ENCODE measurements at regions not wholly inside any gene's neighbourhood (a gene's known extent, or its start where the extent isn't known, plus 50 kb on each side); places are given as distances from the start of the nearest gene placed in this dataset.

DNA sequence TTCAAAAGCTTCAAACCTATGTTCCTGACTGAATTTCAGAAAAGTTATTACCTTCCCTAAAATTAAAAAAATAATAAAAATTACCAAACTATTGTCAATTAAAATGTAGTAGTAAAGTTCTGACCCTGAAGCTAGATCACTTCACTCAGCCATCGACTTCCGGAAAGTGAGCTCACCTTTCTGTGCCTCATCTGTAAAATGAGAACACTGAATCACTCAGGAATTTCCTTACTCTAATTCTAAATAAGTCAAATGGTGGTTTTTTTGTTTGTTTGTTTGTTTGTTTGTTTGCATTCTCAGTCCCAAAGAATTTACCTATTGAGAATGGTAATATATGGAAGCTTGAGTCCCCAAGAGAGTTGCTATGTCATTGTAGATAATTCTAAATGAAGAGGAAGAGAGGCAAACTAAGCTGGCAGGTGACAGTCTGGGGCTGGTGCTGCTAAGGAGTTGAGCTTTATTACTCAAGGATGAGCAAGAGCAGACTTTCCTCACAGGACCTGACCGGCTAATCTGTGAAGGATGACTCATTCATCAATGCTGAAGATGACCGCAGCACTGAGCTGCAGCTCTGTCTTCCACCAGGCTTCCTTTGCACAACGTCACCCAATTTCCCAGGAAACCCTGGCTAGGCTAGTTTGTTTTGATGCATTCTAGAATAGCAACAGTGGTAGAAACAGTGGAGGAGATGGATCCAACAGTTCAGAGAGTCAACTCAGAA is 248.8 kb downstream of the RAB38 start:
- TF ChIP-seq, protein P1, sequence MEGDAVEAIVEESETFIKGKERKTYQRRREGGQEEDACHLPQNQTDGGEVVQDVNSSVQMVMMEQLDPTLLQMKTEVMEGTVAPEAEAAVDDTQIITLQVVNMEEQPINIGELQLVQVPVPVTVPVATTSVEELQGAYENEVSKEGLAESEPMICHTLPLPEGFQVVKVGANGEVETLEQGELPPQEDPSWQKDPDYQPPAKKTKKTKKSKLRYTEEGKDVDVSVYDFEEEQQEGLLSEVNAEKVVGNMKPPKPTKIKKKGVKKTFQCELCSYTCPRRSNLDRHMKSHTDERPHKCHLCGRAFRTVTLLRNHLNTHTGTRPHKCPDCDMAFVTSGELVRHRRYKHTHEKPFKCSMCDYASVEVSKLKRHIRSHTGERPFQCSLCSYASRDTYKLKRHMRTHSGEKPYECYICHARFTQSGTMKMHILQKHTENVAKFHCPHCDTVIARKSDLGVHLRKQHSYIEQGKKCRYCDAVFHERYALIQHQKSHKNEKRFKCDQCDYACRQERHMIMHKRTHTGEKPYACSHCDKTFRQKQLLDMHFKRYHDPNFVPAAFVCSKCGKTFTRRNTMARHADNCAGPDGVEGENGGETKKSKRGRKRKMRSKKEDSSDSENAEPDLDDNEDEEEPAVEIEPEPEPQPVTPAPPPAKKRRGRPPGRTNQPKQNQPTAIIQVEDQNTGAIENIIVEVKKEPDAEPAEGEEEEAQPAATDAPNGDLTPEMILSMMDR (IDR thresholded peaks at IDR 0.05), result no peak
- no peak for TF ChIP-seq POLR2A (IDR thresholded peaks at IDR 0.05)

Measured in tibial nerve (tissue), 3 donors.